Keratinocyte (primary cell): ENCODE measurements at regions not wholly inside any gene's neighbourhood (a gene's known extent, or its start where the extent isn't known, plus 50 kb on each side); places are given as distances from the start of the nearest gene placed in this dataset.

Experiments used
- DNase-seq: peaks from one replicate; pipeline ENCODE4 v3.0.0-alpha.2; 2011; ENCODE audit warnings: low read depth, missing footprints, low spot score
- FAIRE-seq: peaks from 2 replicates; lab custom pipeline; 2011; peaks lifted over from hg19 to GRCh38; lab: Jason Lieb, UNC
- H2AFZ ChIP-seq: 2 replicates; pipeline ENCODE4 v1.6.0; 2012; ENCODE audit warnings: low read length, control low read depth, inconsistent platforms; ENCODE audit not compliant: control insufficient read depth
- H3K27ac ChIP-seq: 2 replicates; pipeline ENCODE4 v1.5.1; 2011; ENCODE audit warnings: low read length; ENCODE audit not compliant: control insufficient read depth, insufficient read depth
- H3K27me3 ChIP-seq: 3 replicates; pipeline ENCODE4 v1.6.0; 2011; ENCODE audit warnings: low read length; ENCODE audit not compliant: control insufficient read depth, insufficient read depth; ENCODE audit errors: extremely low read depth
- H3K36me3 ChIP-seq, 2 experiments: 2 replicates in 1 of 2; 3 replicates in 1 of 2; pipeline ENCODE4 v1.5.1; 2011; ENCODE audit warnings: low read length in 2 of 2, mild to moderate bottlenecking in 1 of 2; ENCODE audit not compliant: control insufficient read depth in 2 of 2, insufficient read depth in 2 of 2; ENCODE audit errors: extremely low read depth in 1 of 2
- H3K4me1 ChIP-seq: 3 replicates; pipeline ENCODE4 v1.5.1; 2011; ENCODE audit warnings: low read length; ENCODE audit not compliant: control insufficient read depth, insufficient read depth; ENCODE audit errors: extremely low read depth
- H3K4me2 ChIP-seq: 3 replicates; pipeline ENCODE4 v1.6.0; 2011; ENCODE audit warnings: low read depth, low read length; ENCODE audit not compliant: control insufficient read depth, insufficient read depth; ENCODE audit errors: extremely low read depth
- H3K4me3 ChIP-seq, 3 experiments: fragments of 200-600 bp in 1 of 3; sonication (generic) in 1 of 3; 2 replicates in 2 of 3; 3 replicates in 1 of 3; pipeline ENCODE4 v1.5.1; 2011 to 2016; ENCODE audit warnings: low read length in 3 of 3, mild to moderate bottlenecking in 3 of 3, control low read depth in 2 of 3, inconsistent platforms in 1 of 3, low read depth in 1 of 3, mixed read lengths in 1 of 3, mixed run types in 1 of 3, moderate library complexity in 1 of 3; ENCODE audit not compliant: control insufficient read depth in 2 of 3, insufficient read depth in 2 of 3; ENCODE audit errors: extremely low read depth in 1 of 3
- H3K79me2 ChIP-seq: 2 replicates; pipeline ENCODE4 v1.6.0; 2012; ENCODE audit warnings: low read length; ENCODE audit not compliant: control insufficient read depth, insufficient read depth
- H3K9ac ChIP-seq: 3 replicates; pipeline ENCODE4 v1.6.0; 2011; ENCODE audit warnings: low read length; ENCODE audit not compliant: control insufficient read depth, insufficient read depth; ENCODE audit errors: extremely low read depth
- H3K9me1 ChIP-seq: 3 replicates; pipeline ENCODE4 v1.6.0; 2011; ENCODE audit warnings: low read length; ENCODE audit not compliant: control insufficient read depth, insufficient read depth; ENCODE audit errors: extremely low read depth
- H3K9me3 ChIP-seq: 2 replicates; pipeline ENCODE4 v1.5.1; 2012; ENCODE audit warnings: low read depth, low read length; ENCODE audit not compliant: control insufficient read depth
- H4K20me1 ChIP-seq: 3 replicates; pipeline ENCODE4 v1.6.0; 2011; ENCODE audit warnings: low read length; ENCODE audit not compliant: control insufficient read depth, insufficient read depth; ENCODE audit errors: extremely low read depth
- CTCF ChIP-seq, 3 experiments: IDR thresholded peaks in 1 of 3; conservative IDR thresholded peaks in 1 of 3; optimal IDR thresholded peaks in 1 of 3; 2 replicates in 2 of 3; 3 replicates in 1 of 3; pipeline versions ENCODE3 to v1.5.1; 2011; ENCODE audit warnings: low read length in 3 of 3, mild to moderate bottlenecking in 3 of 3, moderate library complexity in 2 of 3, control low read depth in 1 of 3, inconsistent platforms in 1 of 3; ENCODE audit not compliant: insufficient read depth in 2 of 3; ENCODE audit errors: extremely low read depth in 1 of 3
- EZH2 ChIP-seq: IDR thresholded peaks from one replicate; pipeline ENCODE4 v1.6.1; 2012; ENCODE audit warnings: inconsistent platforms, mild to moderate bottlenecking, low read length, moderate library complexity
- dilution Hi-C: fragments of 300-500 bp; cut with MboI; formaldehyde crosslinking; loops from one replicate; pipeline ENCODE4 v1.7.0; 2020; ENCODE audit warnings: low sequenced_read_pairs; ENCODE audit not compliant: extremely low pct_ligation_motif_present

GRCh38 chr11:69919659-69920344, 100.6 kb upstream of the FGF3 start:
- no peak for FAIRE-seq
- H3K9me3 ChIP-seq = no peaks in the 10 kb centered on the region
- H3K36me3 ChIP-seq = no peaks in the 10 kb centered on the region
- H3K79me2 ChIP-seq = no peaks in the 10 kb centered on the region
- H2AFZ ChIP-seq = no peak overlapping the region
- H3K4me1 ChIP-seq = peaks cover 15% of the 10 kb centered on the region
- no peak overlapping the region for H3K4me2 ChIP-seq
- H3K9me1 ChIP-seq = peaks cover 3% of the 10 kb centered on the region
- no peak overlapping the region for H3K9ac ChIP-seq
- H3K4me3 ChIP-seq = no peak overlapping the region
- peaks cover 24% of the 10 kb centered on the region for H3K27me3 ChIP-seq
- no peak overlapping the region for H3K27ac ChIP-seq
- no peak for DNase-seq
- TF ChIP-seq EZH2 = no peak
- no peak for TF ChIP-seq CTCF (optimal IDR thresholded peaks at IDR 0.05 in 1 of 3, IDR thresholded peaks at IDR 0.05 in 1 of 3, conservative IDR thresholded peaks at IDR 0.05 in 1 of 3; ENCODE audit: extremely low read depth in 1 of 3, insufficient read depth in 2 of 3, low read length in 3 of 3)
- dilution Hi-C loops = no loop called here
- no peaks in the 10 kb centered on the region for H4K20me1 ChIP-seq

- no peak overlapping the region for H3K4me3 ChIP-seq
- H3K79me2 ChIP-seq = no peaks in the 10 kb centered on the region
- dilution Hi-C loops = no loop called here
- TF ChIP-seq CTCF (optimal IDR thresholded peaks at IDR 0.05 in 1 of 3, IDR thresholded peaks at IDR 0.05 in 1 of 3, conservative IDR thresholded peaks at IDR 0.05 in 1 of 3; ENCODE audit: extremely low read depth in 1 of 3, insufficient read depth in 2 of 3, low read length in 3 of 3) = no peak
- TF ChIP-seq EZH2 = no peak
- peaks cover 7% of the 10 kb centered on the region for H3K4me1 ChIP-seq
- no peaks in the 10 kb centered on the region for H4K20me1 ChIP-seq
- H3K9me1 ChIP-seq = no peaks in the 10 kb centered on the region
- no peaks in the 10 kb centered on the region for H3K9me3 ChIP-seq
- FAIRE-seq (no peak), DNase-seq (no peak)
- H2AFZ ChIP-seq = no peak overlapping the region
- H3K27ac ChIP-seq = no peak overlapping the region
- peaks cover 27% of the 10 kb centered on the region for H3K27me3 ChIP-seq
- H3K9ac ChIP-seq = no peak overlapping the region
- no peaks in the 10 kb centered on the region for H3K36me3 ChIP-seq
- H3K4me2 ChIP-seq = no peak overlapping the region
These were observed 101.3 kb upstream of the FGF3 start for GRCh38 chr11:69920345-69921127.
